ENCODE measurements at regions not wholly inside any gene's neighbourhood (a gene's known extent, or its start where the extent isn't known, plus 50 kb on each side); places are given as distances from the start of the nearest gene placed in this dataset.
"Not testable (repeated sequence)": the region's sequence is repeated elsewhere in the genome, so short reads cannot be mapped to it uniquely, and the experiment has no call there.

DNA sequence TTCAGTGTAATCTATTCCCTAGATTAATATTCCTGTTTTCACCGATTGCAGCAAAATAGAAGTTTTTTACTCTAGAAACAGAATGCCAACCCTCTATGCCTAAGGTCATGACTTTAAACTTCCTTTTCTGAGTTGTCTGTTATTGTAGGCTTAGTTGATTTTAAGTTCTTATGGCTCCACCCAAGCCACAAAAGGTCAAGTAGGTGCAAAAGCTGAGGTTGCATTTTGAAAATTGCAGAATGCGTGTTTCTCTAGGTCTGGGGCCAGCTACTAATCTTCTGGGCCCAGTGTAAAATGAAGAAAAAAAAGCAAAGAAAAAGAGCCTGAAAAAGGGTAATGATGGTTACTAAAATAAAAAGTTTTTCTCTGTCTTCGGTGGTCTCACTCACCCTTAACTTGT lies 635.7 kb upstream of the FAM98A start:
- no peak for DNase-seq (ENCODE audit: low read depth in 1 of 2, low spot score in 1 of 2)
- Histone ChIP-seq H3K27ac (replicated peaks) (no peak overlapping the region), H3K27me3 (ENCODE audit: insufficient read depth, poor library complexity, severe bottlenecking) (no peaks in the 10 kb centered on the region), H3K4me3 (replicated peaks; ENCODE audit: insufficient read depth, low read length) (no peak overlapping the region)
- TF ChIP-seq POLR2AphosphoS5 (IDR thresholded peaks at IDR 0.05; ENCODE audit: low read depth): no peak
- TF ChIP-seq GABPA (IDR thresholded peaks at IDR 0.05; ENCODE audit: low read depth): no peak
- no peak for TF ChIP-seq REST (IDR thresholded peaks at IDR 0.05; ENCODE audit: insufficient replicate concordance, low read depth)
- TF ChIP-seq SPI1 (IDR thresholded peaks at IDR 0.05; ENCODE audit: borderline replicate concordance, low read depth): no peak
- TF ChIP-seq CTCF (IDR thresholded peaks at IDR 0.05; ENCODE audit: insufficient read depth, low read length): no peak

- no peak for TF ChIP-seq CTCF (IDR thresholded peaks at IDR 0.05; ENCODE audit: insufficient read depth, low read length)
- TF ChIP-seq GABPA (IDR thresholded peaks at IDR 0.05; ENCODE audit: low read depth): no peak
- no peak for TF ChIP-seq POLR2AphosphoS5 (IDR thresholded peaks at IDR 0.05; ENCODE audit: low read depth)
- no peak overlapping the region for H3K4me3 ChIP-seq (replicated peaks; ENCODE audit: insufficient read depth, low read length)
- DNase-seq (ENCODE audit: low read depth in 1 of 2, low spot score in 1 of 2): no peak
- H3K27me3 ChIP-seq (ENCODE audit: insufficient read depth, poor library complexity, severe bottlenecking): no peaks in the 10 kb centered on the region
- no peak overlapping the region for H3K27ac ChIP-seq (replicated peaks)
Observed at GRCh38 chr2:34229998-34230397, 630.9 kb upstream of the FAM98A start.

GRCh38 chr2:34215174-34215573 lies 616.1 kb upstream of the FAM98A start:
- TF ChIP-seq GABPA (IDR thresholded peaks at IDR 0.05; ENCODE audit: low read depth): no peak
- DNase-seq (ENCODE audit: low read depth in 1 of 2, low spot score in 1 of 2): no peak
- H3K27ac ChIP-seq (replicated peaks): no peak overlapping the region
- H3K27me3 ChIP-seq (ENCODE audit: insufficient read depth, poor library complexity, severe bottlenecking): no peaks in the 10 kb centered on the region
- H3K4me3 ChIP-seq (replicated peaks; ENCODE audit: insufficient read depth, low read length): no peak overlapping the region

DNA sequence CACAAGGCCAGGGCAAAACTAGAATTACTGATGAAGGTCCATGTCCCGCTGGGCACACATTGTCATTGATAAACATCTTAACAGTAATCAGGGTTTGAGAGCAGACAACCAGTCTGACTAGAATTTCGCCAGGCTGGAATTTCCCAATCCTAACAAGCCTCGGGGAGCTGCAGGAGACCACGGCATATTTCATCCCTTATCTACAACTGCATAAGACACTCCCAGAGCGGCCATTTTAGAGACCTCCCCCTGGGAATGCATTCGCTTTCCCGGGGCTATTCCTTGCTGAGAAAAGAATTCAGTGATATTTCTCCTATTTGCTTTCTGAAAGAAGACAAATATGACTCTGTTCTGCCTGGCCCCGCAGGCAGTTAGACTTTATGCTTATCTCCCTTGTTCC lies 611.3 kb upstream of the FAM98A start:
- not testable (repeated sequence) for H3K4me3 ChIP-seq (replicated peaks; ENCODE audit: insufficient read depth, low read length); DNase-seq (ENCODE audit: low read depth in 1 of 2, low spot score in 1 of 2); H3K27ac ChIP-seq (replicated peaks); H3K27me3 ChIP-seq (ENCODE audit: insufficient read depth, poor library complexity, severe bottlenecking)

- DNase-seq (ENCODE audit: low read depth in 1 of 2, low spot score in 1 of 2): no peak
- Histone ChIP-seq H3K27me3 (ENCODE audit: insufficient read depth, poor library complexity, severe bottlenecking) (no peaks in the 10 kb centered on the region), H3K27ac (replicated peaks) (no peak overlapping the region), H3K4me3 (replicated peaks; ENCODE audit: insufficient read depth, low read length) (no peak overlapping the region)
- TF ChIP-seq SPI1 (IDR thresholded peaks at IDR 0.05; ENCODE audit: borderline replicate concordance, low read depth): no peak
- no peak for TF ChIP-seq REST (IDR thresholded peaks at IDR 0.05; ENCODE audit: insufficient replicate concordance, low read depth)
- TF ChIP-seq POLR2AphosphoS5 (IDR thresholded peaks at IDR 0.05; ENCODE audit: low read depth): no peak
- TF ChIP-seq CTCF (IDR thresholded peaks at IDR 0.05; ENCODE audit: insufficient read depth, low read length): no peak
- no peak for TF ChIP-seq GABPA (IDR thresholded peaks at IDR 0.05; ENCODE audit: low read depth)
Observed at GRCh38 chr2:34204560-34204959, 605.5 kb upstream of the FAM98A start.

Measured in HL-60 (cell line).